HS-27A (cell line): ENCODE measurements at regions not wholly inside any gene's neighbourhood (a gene's known extent, or its start where the extent isn't known, plus 50 kb on each side); places are given as distances from the start of the nearest gene placed in this dataset.

ENCODE experiments used
- DNase-seq: peaks from one replicate; pipeline ENCODE4 v3.0.0-alpha.2; 2012; ENCODE audit warnings: low read depth, missing footprints

DNA sequence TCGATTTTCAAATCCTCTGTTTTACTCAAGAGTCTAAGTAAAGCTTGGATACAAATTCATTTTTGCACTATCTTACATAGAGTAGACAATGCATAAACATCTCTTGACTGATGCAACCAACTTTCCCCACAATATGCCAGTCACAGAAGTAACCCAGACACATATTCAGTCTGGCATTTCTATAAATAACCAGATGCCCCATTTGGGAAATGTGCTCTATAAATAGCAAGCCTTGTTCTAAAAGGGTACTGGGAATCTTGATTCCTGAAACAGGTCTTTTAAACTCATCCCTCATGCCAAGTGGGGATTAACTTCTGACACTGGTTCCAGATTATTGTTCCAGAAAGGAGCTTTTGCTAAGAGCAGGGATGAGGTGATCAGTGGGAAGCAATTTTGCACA is 411.7 kb downstream of the EPM2A start:
- DNase-seq: no peak

DNA sequence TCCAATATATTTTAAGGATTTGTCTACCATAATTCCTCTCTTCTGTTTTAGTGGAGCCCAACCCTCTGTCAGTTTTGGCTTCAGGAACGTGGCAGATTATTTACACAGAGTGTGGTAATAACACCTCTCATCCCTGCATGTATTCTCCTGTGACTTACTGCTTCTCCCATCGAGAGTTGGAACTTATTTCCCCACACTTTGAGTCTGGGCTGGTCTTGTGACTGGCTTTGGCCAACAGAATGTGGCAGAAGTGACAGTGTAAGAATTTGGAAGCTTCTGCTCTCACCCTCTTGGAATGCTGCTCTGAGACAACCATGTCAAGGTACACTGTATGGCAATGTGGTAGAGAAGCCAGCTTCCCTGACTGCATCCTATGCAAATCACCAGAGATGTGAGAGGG is 407.7 kb downstream of the EPM2A start:
- no peak for DNase-seq

DNA sequence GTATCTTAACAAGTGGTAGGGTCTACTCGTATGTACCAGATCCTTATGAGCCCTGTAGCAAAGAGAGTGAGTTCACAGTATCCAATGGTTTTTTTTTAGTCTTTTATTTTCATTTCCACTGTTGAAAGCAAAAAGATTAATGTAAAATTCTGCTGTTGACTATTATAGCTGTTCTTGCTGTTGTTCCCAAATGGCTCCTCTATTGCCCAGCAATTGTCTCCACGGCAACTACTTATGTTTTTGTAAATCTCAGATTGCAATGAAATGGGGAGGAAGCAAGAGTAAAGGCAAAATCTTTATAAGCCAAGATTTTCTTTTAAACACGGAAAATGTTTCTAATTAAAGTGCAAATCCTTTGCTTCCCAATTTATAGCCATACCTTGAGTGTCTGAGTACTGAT is 406.1 kb downstream of the EPM2A start:
- DNase-seq: no peak

DNA sequence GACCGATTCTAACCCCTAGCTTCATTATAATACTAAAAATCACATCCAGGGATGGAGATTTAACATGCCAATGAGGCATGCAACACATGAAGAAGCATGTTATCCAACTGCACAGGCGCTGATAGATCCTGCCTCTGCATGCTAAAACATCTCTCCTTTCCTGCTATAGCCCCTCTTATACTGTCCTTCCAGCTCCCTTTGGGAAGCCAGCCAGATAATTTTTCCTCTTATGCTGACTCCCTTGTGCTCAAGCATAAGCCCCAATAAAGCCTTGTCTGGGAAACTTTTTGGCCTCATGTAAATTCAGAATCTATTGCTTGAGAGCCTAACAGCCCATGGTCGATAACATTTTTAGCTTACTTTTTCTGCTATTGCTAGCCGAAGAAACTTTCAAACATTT is 404.3 kb downstream of the EPM2A start:
- no peak for DNase-seq

DNA sequence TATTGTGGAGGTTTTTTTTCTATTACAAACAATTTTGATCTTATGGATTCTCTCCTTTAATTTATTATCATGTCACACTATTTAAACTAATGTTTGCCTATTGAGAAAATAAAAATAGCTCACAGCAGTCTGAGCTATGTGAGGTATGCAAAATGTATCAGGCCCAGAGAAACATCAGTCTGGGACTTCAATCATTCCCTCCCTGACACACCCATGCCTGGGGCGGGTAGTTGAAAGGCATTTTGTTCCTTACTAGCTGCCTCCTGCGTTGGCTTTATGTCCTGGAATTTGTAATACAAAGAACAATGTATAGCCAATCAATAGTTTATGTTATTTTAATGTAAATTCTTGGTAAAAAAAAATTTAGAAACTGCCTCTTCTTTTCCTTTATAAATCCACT is 403.3 kb downstream of the EPM2A start:
- no peak for DNase-seq

DNA sequence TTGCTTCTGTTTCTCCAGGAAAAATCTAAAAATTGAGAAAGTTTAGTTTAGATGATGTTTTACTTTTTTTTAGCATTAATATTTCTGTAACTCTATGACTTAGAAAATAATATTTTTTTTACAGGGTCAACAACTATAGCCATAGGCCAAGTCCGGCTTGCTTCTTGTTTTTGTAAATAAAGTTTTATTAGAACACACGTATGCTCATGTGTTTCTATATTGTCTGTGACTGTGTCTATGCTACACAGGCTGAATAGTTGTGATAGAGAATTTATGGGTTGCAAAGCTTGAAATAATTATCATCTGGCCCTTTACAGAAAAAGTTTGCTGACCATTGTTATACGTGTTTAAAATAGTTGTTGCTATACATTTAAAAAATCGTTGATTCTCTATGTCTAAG is 399.2 kb downstream of the EPM2A start:
- DNase-seq: no peak

DNA sequence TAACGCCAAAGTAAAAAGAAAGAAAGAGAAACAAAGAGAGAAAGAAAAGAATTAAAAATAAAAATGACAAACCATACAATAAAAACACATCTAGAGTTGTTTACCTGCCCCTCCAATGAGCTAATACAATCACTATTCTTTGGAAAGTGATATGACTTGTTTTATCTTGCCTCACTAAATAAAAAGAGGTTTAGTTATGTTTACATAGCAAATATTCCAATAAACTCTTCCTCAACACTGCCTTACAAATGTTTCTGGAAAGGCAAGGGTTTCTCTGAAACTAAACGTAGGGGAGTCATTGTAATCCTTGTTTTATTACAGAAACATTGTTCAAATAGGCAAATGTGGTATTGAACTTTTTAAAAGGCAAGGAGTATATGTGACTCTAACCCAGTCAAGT is 396.2 kb downstream of the EPM2A start:
- no peak for DNase-seq

DNA sequence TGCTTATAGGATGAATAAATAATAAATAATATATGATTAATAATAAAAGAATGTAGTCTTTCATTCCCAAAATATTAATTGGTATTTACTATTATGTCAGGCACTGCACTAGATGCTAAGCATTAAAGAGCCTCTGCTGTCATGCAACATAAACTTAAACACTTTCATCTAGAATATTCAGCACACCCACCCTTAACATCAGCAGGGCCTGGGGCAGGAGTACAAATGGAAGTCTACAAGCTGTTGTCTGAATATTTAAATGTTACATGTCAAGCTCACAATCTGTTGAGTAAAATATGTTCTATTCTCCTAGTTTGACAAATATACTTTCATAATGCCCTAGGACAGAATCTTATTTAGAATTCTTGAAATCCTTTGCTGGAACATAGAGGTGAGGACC is 395.1 kb downstream of the EPM2A start:
- no peak for DNase-seq

DNA sequence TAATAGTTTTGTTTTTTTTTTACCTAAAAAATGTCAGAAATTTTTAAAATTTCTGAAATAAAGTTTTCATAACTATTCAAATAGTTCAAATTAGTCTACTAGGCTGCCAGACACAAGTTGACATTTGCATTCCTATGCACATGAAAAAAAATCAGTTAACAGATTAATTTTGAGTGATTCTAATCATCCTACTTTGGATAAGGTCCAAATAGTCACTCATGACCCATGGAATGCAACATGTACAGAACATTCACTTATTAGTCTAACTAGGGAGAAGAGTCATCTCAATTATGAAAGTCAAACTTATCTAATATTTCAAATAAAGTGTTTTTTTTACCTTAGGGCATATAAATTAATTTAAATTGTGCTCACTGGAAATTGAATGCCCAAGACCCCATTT is 390.2 kb downstream of the EPM2A start:
- no peak for DNase-seq

DNA sequence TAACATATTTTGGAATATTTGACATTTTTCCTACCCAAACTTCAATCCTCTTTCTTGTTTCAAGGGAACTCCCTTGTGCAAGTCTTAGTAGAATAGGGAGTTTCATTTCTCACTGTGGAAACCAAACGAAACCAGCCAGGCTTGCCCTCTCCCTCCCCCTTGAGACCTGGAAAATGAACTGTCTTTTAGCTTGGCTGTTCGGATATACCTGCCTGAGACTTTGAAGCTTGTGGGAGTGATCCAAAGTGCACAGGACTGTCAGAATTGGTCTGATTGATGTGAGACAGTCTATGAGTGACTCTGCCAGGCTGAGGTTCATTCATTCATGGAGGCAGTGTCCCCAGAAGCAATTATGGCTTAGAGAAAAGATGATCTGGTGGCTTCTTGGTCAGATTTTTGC is 388.1 kb downstream of the EPM2A start:
- DNase-seq: no peak

DNA sequence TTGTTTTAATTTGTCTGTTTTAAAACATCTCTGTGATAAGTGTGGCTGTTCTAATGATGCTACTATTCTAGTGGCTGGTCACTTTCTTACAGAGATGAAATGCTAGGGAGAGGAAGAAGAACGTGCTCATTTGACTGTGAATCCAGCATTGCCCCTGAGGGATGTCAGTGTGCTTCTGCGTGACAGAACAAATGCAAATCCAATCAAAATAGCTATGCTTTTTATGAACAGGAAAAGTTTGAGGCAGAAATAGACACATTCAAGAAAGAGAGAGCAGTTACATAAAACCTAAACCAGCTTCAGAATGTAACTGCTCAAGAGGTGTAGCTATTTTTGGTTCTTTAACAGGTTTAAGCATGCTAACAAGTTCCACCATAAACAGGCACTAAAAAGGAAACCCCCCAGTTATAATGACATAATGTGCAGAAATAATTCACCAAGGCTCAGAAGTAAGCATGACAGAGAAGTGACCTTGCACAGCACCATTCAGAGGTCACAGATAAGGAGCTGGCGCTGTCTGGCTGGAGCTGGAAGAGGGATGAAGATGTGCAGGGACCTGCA is 385.3 kb downstream of the EPM2A start:
- DNase-seq: no peak

DNA sequence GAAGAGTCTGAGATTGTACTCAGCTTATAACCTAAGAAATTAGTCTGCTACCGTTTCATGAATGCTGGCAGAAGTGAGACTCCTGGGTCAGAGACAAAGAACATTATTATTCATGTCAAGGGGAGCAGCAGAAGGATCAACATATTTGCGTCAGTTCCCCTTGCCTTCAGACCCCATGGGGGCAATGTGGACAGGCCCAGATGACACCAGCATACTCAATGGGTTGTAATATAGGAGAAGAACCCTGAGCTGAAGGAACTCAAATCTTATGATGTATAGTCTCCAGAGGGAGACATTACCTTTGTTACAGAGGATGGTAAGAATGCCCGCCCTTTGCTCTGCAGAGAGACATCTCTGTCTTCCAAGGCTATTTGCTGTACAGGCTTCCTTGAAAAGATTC is 384.4 kb downstream of the EPM2A start:
- DNase-seq: no peak

DNA sequence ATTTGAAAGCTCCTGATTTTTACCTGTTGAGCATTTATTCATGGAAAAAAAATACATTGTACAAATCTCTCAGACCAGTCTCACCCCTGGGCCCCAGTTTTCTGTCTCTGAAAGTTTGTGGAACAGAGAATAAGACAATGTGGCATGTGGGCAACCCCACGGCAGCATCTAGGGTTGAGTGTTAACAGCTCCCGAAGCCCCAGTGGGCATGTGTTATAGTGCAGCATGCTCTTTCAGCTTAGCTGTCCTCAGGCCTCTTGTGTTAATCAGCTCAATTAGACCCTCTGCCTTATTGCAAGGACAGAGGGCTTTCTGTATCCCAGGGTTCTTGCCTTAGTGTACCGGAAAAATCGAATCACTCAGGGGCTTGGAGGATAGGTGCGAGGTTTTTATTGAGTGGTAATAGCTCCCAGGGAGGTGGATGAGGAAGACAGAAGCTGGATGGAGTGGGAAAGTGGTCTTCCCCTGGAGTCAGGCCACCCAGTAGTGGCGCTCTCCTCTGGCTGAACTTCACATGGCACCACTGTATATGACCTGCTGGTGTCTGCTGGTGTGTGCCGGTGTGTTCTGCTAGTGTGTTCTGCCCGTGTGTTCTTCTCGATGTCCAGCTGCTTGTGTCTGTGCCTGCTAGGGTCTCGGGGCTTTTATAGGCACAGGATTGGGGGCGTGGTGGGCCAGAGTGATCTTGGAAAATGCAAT is 382.8 kb downstream of the EPM2A start:
- DNase-seq: no peak

DNA sequence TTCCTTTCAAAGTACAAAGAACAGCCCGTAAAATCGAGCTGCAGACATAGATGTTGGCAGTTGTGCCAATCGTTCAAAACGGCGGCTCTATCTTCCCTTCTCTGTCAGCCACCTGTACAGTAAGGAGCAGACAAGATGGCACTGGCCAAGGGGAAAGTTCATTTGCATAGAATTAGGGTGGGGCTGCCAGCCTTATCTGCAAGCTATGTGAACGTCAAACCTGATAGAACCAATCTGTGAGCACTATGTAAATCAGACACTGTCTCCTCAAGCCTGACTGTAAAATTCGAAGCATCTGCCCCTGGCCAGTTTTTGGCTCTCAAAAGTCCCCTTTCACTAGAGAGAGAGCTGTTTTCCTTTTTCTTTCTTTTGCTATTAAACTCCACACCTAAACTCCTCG is 374.5 kb downstream of the EPM2A start:
- peak; percentile 2 for DNase-seq

DNA sequence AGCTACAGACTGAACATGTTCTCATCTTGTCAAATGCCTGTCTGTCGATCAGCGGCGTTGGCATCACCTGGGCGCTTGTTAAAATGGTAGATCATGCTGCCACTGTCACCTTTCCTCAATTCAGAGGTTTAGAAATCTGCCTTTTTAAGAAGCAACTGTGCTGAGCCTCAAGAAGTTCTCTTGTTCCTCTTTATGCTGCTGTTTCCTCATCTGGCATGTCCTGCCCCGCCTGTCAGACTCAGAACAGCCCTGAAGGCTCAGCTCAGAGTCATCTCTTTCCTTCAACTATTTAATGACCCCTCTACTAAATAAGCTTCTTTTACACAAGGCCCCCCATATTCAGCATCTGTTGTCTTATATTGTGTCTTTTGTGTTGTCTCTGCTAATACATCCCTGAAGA is 368.2 kb downstream of the EPM2A start:
- no peak for DNase-seq

DNA sequence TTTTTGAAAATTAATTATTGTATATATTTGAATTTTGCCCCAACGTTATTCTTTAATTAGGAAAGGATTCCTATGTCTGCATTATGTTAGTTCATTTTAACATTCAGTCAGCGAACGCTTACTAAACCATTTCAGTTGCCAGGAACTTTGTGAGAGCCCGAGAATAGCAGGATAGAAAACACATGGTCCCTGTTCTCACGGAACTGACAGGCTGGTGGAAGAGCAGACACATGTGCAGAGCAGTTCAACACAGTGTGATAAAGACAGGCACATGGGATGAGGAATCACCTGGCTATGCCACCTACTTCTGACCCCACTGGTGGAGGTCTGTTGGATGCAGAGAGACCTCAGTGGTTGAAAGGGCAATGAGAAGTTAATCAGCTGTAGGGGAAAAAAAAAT is 367.2 kb downstream of the EPM2A start:
- no peak for DNase-seq

DNA sequence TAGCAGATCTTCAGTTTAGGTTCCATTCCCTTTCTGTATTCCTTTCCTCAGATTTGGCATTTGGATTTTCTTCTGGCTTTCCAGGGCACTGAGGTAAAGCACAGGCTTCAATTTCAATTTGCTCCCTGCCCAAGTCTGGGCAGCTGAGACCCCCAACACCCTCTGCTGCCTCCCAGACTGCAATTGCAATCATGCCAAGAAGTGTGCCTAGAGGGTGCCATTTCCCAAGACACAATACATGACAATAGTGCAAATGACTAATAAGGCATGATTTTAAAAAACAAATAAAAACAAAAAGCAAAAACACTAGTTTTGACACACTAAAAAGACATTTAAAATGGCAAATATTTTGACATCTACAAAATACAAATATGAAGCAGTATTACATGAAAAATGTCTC is 364.8 kb downstream of the EPM2A start:
- no peak for DNase-seq

DNA sequence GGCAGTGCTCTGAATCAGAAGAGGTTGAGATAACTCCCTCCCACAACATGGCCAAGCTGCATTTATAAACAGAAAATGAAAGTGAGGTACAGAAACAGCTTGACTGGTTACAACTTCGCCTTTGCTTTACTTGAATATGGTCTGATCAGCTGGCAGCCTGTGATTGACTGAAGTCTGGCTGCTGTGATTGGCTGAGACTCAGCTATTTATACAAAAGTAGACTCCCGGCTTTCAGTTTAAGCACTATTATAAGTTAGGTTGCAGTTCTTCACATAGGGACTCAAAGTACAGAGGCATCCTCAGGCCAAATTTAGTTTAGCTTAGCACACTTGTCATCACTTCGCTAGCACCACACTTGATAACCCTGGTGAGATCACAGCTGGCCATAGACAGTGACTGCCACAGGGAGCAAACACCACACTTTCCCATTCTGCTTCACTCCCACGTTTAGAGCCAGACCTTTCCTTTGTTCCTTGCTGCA is 362.6 kb downstream of the EPM2A start:
- no peak for DNase-seq

DNA sequence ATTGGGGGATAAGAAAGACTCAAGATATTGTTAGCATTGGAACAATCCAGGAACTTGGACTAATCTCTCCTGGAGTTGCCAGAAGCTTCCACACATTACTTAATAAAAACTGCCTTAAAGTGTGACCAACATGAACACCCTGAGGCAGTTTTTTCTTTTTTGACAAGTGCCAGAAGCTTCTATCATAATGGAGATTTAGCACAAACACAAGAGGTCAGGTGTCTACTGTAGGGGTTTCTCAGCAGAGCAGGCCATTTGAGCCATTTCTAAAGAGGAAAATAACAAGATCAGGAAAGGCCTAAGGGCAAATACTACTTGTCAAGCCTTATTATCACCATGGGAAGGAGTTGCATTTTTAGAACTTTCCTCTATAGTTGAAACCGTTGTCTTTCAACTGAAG is 361.5 kb downstream of the EPM2A start:
- no peak for DNase-seq

DNA sequence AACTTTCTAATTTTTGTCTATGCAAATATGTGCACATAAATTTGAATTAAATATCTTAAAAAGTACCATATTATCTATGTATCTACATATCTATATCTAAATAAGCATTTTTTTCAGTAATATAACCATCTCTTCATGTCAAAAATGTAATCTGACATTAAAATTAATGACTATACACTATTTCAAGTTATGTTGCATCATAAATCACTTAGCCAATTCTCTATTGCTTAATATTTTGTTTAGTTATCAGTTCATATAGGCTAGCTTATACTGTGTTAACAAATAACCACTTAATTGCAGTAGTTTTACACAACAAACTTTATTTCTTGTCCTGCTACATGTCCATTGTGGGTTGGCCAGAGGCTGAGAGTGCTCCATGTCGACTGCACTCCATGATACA is 360.8 kb downstream of the EPM2A start:
- DNase-seq: no peak

DNA sequence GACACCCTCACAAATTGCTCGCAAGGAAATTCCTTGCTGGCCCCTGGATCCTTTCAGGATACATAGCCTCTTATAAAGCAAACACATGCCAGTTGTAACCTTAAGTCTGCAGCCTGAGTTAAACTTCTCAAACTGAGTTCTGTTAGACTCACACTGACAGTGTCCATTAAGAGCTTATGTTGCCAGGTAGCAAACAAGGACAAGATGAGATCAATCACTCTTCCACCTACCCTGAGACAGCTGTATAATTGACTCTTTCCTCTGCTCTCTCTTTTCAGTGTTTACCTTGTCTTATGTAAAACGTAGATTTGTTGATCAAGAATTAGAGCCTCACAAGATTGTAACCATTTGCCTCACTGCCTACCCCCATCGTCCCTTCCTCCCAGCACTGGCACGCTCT is 359.8 kb downstream of the EPM2A start:
- no peak for DNase-seq

DNA sequence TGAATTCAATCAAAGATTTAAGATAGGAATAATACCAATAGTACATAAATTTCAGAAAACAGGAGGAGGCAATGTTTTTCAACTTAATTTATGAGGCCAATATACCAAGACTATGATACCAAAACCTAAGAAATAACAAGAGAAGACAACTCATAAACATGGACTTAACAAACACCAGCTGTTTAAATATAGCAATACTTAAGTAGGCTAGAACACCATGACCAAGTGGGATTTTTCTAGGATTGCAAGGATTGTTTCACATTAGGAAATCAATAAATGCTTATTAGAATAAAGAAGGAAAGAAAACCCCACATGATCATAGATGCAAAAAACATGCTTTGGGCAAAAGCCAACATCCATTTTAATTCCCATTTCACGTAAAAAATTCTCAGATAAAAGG is 355.1 kb downstream of the EPM2A start:
- DNase-seq: no peak

DNA sequence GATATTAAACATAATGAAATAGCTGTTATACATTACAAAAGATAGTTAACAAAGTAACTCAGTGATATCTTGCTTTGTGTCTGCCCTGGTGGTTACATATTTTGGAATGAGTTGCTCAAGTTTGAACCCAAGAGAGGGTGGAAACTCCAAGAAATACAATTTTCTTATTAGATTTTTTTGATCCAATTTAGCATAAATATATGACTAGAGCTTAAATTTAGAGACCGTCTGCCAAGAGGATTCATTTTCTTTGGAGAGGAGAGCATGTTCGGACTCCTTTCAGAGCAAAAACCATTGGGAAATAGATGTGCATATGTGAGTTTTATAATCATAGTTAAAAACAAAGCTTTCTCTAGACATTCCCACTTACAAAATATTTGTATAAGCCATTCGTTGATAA is 353.4 kb downstream of the EPM2A start:
- DNase-seq: no peak

DNA sequence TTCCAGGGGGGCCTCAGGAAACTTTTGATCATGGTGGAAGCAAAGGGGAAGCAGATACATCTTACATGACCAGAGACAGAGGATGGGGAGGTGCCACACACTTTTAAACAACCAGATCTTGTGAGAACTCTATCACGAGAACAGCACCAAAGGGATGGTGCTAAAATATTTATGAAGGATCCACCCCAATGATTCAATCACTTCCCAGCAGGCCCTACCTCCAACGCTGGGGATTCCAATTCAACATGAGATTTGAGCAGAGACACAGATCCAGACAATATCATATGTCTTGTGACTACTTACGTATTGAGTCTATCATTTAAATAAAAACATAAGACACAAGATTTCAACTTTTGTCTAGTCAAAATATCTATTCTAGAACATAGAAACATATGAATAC is 351.9 kb downstream of the EPM2A start:
- no peak for DNase-seq
